ENCODE measurements at regions not wholly inside any gene's neighbourhood (a gene's known extent, or its start where the extent isn't known, plus 50 kb on each side); places are given as distances from the start of the nearest gene placed in this dataset.

DNA sequence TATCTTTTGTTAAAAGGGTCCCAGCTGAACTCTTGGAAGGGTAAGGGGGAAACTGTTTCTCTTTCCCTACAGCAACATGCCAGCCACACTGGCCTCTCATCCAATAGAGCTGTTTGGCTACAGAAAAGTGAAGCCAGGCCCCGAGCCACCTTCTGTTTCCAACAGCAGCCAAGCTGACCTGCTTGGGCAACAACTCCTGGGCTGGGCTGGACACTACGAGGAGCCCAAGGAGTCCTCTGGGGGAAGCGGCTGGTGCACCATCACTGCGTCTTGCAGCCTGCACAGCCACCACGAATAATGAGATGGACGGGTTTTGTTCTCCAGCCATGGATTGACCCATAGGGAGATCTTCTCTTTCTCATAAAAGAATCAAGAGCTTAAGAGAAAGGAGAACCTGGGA, 624.9 kb downstream of the NPHP4 start:
- no peak for DNase-seq

DNA sequence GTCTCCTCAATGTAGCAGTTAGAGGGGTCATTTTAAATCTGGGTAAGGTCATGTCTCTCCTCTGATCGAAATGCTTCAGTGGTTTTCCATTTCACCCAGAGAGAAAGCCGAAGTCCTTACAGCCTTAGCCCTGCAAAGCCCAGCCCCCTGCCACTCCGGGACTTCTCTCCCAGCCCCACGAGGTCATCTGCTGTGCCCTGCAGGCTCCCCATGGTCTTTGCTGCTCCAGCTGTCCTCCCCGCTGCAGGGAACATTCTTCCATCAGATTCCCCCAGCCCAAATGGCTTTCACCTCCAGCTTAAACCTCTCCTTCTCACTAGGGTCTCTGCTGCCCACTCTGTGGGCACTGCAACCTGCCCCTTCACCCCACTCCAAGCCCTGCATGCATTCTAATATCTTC, 626.5 kb downstream of the NPHP4 start:
- DNase-seq, result no peak

DNA sequence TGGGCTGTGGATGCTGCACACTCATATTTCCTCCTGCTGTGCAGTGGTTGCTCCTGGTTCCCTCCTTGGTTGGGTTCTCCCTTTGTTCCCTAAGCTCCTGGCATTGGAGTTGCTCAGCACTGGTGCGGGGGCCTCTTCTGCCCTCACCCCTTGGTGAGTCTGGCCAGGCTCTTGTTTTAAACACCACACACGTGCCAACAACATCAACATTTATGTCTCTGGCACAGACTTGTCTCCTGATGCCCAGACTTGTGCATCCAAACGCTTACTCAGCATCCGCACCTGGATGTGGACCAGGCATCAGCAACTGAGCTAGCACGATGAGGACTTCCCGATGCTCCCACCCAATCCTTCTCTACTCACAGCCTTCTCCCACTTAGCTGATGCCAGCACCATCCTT, 627.6 kb downstream of the NPHP4 start:
- no peak for DNase-seq

DNA sequence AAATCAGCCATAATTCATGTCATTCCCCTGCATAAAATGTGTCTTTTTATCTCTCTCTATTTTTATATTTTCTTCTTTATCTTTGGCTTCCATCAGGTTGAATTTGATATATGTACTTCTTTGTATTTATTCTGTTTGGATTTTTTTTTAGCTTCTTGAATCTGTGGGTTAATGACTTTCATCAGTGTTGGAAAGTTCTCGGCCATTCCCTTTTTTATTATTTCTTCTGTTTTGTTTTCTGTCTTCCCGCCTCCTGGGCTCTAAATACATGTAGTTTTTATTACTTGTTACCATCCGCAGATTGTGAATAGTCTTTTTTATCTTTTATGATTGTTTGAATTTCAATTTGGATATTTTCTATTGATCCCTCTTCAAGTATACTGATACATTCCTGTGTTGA, 637.5 kb downstream of the NPHP4 start:
- DNase-seq, result no peak

DNA sequence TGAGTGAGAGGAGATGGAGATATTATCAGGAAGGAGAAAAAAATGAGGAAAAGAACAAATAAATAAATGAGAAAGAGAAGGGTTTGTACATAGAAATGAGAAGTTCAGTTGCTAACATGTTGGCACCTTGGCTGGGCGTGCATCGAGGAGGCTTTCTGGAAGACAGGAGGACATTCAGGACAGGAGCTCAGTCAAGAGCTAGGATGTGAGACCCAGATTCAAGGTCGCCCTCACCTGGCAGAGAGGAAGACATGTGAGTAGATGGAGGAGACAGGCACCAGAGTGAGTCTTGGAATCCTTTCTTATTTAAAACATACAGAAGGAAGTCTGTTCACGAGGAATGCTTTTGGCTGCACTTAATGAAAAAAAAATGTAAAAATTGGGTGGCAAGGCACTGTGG, 640.9 kb downstream of the NPHP4 start:
- DNase-seq, result no peak

DNA sequence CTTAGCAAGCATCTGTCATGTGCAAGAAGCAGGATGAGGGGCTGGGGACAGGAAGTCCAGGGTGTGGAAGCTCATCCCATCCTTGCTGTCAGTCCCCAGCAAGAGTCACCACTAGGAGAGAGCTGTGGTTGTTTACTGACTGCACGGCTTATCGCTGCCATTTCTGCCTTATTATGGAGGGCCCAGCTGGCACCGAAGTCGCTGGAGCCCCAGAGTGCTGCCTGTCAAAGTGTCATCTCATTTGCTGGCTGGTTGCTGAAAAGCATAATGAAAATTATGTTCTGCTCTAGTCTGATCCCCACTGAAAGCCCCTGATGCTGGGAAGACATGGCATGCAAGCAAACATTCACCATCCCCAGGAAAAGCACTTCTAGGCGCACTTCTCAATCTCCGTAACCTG, 642.7 kb downstream of the NPHP4 start:
- no peak for DNase-seq

DNA sequence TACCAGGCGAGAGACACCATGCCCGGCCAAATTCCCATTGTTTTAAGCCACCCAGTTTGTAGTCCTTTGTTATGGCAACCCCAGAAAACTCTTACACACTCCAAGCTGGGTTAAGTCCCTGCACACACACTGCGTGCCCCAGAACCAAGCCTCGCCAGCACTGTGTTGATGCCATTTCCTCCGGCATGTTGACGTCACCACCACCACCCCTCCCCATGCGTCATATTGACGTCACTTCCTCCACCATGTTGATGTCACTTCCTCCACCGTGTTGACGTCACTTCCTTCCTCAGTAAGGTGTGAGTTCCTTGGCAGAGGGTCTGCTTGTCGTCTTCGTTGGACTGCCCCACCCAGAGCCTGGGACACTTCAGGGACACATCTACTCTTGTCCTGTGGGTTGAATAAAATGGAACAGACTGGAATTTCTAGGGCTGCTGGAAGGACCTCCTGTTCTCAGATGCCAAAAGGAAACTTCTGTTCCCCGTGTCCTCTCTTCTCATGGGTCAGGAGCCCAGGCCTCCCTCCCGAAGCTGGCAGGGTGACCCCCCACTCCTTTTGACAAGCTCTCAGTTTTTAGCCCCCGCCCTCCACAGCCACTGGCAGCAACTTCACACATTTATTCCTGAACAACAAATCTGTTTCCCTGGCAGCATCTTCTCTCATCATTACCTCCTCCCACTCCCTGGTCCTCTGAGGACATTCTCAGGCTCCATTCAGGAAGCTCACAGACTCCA, 643.3 kb downstream of the NPHP4 start:
- no peak for DNase-seq

DNA sequence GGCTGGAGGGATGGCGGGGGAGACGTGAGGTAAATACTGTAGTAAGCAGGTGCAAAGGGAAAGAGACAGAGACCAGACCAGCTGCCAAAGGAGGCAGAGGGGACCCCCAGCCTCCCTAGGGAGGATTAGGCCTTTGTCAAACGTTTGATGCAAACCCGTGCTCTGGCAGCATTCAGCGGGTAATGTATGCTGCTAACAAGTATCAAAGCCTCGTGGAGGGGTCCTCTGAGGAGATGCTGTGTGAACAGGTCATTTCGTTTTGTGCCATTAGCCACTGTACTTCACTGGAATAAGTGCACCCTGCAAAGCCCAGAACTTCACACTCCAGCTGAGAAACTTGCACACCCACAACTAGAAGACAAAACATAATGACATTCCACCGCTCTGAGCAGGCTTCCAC, 644.5 kb downstream of the NPHP4 start:
- no peak for DNase-seq

DNA sequence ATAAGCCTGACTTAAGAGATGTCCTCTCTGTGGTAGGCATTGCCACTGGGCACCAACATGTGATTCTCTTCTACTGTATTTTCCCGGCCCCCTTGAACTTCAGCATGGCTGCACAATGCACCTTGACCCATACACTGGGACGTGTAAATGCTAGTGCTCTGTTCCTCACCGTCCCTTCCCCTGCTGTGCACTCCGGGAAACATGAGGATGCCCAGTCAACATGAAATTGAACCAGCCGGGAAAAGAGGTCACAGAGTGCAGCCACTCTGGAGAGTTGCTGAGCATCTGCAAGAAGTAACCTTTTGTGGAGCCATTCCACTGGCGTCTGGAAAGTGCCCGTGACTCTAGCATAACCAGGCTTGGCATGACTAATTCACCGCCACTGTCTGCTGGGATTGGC, 646.7 kb downstream of the NPHP4 start:
- DNase-seq, result no peak

DNA sequence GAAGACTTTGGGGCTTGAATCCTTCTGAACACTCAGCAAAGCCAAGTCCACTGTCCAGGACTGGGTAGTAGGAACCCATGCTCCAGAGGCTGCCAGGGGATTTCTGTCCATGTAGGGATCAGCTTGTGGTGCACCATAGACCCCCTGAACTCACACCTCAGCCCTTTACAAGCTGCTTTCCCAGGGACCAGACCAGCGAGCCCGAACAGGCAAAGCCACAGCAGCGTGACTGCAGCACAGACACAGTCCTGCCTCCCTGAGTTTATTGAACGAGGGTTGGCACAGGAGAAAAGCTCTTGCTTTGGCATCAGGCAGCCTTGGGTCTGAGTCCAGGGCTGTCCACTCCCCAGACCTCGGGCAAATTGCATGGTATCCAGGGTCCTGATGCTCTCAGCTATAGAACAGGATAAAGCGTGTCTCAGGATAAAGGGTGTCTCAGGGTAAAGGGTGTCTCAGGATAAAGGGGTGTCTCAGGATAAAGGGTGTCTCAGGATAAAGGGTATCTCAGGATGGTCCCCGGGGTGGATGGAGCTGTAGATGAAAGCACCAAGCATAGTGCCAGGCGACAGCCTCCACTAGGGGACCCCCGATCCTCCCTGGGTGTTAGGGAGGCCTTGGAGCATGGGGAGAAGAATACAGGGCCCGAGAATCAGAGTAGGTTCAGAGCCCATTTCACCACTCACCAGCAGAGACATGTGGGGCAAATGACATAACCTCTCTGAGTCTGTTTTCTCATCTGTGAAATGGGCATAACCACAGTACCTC, 648.8 kb downstream of the NPHP4 start:
- no peak for DNase-seq

DNA sequence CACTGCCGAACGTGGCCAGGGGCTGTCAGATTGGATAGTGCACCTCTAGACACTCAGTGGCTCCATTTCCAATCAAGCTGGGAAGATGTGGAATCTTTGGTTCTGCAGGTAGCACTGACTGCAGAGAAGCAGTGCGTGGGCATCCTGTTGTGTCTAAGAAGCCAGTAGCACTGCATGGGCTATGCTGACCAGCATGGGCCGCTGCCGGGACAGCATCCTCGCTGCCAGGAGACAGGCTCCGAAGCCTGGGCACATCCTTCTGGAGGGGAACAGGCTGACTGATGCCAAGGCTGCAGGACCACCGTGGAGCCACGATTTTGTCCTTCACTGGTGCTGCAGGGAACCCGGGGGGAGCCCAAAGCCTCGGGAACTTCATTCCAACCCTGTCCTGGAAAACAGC, 649.4 kb downstream of the NPHP4 start:
- no peak for DNase-seq

DNA sequence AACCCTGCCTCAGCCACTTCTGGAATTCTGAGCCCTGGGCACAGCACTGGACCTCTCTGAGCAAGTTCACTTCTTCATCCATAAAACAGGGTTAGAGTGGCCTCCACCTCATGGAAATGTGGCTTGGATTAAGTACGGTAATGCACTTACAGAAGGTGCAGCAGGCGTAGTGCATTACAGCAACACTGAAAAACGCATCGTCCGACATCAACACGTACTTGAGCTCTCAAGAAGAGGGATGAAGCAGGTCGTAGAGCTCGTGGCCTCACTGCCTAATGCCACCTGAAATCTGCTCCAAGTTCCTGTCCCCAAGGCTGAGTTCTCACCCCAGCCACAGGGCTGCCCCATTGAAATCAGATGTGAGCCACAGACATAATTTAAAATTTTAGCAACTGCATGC, 650.1 kb downstream of the NPHP4 start:
- no peak for DNase-seq

DNA sequence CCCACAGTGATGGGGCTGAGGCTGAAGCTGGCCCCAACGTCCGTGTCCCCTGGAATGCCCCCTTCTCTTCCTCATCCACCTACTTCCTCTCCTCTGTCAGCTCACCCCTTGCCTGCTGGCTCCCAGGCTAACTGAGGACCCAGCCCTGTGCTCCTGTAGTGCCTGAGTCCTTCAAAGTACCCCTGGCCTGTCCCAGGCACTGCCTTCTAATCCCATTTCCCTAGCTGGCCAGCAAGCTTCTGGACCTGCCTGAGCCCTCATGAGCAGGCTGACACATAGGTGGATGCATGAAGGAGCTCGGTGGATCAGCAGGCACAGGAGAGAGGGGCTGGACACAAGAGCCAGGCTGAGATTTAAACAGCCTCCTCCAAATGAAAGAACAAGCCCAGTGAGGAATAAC, 650.8 kb downstream of the NPHP4 start:
- no peak for DNase-seq

DNA sequence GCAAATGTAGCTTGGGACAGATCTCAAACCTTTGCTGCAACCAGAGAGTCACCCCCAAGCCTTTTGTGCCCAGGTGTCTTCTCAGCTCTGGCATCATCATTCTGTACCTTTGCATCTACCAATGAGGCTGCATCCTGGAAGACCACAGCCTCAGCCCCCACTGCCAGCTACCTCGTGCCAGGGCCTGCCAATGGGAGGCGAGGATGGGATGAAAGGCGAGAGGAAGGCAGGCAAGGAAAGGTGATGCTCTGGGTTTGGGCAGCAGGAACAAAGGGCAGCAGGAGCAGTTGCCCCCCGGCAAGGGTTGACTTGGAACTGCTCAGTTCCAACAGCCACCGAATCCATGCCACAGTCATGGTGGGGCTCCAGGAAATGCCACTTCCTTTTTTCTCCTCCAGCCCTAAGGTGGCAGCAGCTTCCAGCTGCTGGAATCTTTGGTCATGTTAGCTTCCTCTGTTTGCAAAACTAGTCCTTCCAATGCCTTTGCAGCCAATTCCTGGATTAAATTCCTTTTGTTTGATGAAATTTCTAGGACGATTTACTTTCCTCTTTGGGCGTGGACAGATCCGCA, 651.6 kb downstream of the NPHP4 start:
- DNase-seq, result no peak

DNA sequence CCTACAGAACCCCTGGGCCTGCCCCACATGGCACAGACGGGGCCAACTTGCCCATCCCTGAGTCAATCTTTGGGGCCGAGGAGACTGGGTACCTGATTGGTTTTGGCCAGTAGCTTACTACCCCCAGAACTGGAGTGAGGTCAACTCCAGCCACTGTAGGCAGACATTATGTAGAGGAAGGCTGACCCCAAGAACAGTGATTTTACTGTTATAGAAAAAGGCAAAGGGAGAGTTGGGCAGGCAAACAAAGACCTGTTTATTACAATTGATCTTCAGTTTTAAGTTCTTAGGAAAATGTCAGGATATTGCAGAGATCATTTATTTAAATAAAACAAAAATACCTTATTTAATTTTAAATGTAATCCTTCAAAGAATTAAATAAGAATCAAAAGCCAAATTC, 653.8 kb downstream of the NPHP4 start:
- no peak for DNase-seq

DNA sequence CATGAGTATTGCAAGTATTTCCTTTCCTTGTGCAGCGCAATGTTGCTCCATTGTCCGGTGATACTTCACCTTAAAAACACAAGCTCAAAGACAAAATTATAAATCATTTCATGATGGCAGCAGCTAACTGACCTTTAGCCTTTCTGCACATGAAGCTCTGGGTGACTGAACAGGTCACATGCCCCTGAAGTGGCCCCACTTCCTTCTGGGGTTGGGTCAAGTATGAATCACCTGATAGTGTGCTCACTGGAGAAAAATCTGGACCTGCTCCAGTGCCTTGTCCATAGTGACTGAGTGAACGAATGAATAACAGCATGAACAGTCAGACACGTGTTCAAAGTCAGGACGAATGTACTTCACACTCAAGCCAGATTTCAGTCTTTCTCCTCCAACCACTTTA, 658.9 kb downstream of the NPHP4 start:
- no peak for DNase-seq

DNA sequence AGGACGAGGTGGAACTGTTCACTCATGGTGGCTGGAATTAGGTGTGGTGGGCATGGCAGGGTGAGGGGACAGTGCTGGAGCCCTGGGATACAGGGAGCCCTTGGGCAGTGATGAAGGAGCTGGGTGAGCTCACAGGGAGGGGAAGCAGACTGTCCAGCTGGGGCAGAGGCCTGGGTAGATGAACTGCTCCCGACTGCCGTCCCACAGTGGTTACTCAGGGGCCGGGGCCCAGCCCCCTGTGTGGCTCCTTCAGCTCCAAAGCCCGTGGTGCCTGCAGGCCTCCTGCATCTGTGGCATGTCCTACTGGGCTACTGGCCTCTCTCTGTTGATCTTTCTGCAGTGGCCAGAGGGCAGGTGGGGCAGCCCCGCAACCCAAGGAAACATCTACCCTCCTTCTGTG, 661.1 kb downstream of the NPHP4 start:
- DNase-seq, result no peak

DNA sequence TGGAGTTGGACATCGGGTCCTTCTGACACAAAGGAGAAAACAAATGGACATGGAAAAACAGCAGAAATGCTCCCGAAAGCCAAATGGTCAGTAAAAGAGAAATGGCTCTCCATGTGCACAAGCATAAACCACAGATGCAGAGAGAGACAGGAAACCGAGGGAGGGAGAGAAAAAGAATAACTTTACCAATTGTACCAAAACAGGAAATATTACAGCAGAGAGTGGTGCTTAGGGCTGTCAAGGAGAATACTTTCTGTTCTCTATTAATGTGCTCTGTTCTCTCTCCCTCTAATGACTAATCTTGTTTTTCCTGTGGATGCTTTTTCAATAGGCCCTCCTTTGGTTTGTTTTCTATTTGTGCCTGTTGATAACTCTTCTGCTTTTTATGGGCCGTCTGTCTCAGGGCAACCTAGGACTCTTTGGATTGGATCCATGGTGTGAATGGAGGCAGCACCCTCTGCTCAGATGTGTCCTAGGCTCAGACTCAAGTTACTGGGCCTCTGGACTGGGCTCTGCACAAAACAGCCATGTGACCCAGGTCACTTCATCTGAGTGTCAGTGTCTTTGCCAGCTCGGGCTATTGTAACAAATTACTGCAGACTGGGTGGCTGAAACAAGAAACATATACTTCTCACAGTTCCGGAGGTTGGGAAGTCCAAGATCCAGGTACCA, 663.0 kb downstream of the NPHP4 start:
- no peak for DNase-seq

DNA sequence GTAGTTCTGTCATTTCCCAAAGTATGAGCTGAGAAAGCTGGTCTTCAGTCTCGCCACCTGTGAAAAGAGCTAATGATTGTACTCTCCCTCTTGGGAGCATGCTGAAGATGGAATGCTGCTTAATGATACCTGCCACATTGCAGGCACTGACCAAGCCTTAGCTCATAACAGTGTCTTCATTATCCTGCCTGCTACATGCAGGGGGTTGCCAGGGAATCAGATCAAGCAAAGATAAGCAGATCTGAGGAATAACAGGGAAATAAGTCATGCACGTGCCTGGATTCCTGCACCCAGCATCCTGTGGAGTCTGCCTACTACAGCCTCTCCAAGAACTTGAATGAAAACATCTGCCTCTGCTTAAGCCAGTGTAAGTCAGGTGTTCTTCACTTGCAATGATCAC, 667.3 kb downstream of the NPHP4 start:
- DNase-seq, result no peak

DNA sequence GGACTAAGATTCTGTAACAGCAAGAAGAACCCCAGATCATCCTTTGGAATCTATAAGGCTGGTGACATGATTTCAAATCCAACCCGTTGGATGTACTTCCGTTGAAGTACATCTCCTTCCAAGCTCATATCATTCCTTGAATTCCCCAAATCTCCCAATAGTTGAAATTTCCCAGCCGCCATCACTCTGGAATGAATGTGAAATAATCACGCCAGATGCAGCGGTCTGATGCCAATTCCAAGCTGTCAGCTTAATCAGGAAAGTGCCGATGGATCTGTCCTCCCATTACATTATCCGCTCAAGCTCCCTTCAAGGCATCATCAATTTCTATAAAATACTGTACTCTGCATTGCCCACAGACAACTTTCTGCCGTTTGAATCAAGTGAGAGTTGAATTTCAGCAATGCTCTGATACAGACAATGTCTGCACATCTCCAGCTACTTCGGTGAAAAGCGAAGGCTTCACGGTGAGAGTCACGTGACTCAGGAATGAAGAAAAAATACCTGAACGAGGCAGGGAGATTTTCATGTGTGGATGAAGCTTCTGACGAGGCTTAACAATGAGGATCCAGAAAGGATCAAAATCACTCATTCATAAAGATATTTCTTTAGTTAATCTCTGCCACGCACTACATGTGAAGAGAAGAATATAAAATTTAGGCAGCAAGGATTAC, 663.9 kb downstream of the AJAP1 start:
- DNase-seq, result no peak

DNA sequence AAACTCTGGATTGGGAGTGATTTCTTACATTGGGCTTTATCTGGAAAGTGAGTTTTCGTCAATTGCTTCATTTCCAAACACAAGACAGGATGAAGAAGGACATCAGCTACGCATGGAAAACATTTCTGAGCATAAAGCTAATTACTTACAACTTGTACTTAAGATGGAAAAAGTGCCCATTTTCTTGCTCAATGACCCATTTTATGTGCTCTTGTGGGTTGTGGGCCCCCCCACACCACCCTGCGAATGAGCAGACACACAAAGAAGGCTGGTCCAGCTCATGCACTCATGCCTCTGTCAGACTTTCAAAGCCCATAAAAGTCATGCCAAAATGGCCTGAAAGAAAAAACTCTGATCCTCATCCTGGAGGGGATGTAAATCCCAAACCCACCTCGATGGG, 663.0 kb downstream of the AJAP1 start:
- no peak for DNase-seq

DNA sequence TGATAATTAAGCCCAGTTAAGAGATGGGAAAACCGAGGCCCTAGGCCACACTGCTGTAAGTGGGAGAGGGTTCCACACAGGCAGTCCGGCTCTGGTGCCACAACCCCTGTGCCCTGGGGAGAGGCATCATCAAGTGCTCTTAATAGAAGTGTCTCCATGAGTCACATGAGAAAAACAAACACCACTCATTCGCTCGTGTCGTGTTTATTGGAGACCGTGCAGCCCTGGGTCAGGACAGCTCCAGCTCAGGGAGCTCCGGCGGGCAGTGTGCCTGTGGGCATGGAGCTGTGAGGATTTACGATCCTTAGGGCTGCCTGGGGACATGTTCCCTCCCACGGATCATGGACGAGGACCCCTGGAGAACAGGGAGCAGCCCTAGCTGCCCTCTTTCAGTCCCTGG, 658.5 kb downstream of the AJAP1 start:
- DNase-seq, result no peak

DNA sequence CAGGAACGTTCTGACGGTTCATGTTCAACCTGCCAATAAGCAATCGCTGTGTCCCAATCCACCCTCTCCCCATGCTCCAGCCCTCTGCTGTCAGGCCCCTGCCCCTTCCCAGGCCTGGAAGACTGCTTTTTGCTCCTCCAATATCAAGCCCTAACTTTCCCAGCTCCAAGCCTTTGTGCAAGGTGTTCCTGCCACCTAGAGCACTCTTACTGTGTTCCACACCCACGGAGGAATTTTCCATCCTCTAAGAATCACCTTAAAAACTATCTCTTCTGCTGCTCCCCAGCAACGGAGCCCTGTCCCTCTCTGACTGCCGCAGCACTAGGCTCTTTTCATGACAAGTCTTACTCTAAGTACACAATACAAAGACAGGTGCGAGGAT, 657.9 kb downstream of the AJAP1 start:
- DNase-seq, result no peak

Data from femur (tissue), 1 donor.